ENCODE measurements at regions not wholly inside any gene's neighbourhood (a gene's known extent, or its start where the extent isn't known, plus 50 kb on each side); places are given as distances from the start of the nearest gene placed in this dataset.

DNA sequence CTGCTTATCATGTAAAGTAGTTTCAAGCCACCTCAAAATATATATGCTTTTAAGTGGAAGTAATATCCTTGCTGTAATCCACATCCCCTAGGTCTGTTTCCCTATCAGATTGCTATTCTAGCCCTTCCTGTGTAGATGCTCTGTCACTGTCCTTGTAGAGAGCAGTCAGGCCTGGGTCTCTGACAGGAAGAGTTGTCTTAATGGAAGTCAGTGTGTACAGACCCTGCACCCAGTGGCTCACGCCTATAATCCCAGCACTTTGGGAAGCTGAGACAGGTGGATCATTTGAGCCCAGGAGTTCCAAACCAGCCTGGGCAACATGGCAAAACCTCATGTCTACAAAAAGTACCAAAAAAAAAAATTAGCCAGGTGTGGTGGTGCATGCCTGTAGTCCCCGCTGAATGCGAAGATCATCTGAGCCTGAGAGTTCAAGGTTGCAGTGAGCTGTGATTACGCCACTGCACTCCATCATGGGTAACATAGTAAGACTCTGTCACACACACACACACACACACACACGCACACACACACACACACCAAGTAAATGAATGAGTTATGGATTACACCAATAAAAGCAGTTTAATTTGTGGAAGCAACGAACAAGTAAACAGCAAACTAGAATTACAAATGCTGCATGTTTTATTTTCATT lies 70.2 kb upstream of the DSC1 start:
- H3K36me3 ChIP-seq = no peaks in the 10 kb centered on the region
- TF ChIP-seq, protein P1, sequence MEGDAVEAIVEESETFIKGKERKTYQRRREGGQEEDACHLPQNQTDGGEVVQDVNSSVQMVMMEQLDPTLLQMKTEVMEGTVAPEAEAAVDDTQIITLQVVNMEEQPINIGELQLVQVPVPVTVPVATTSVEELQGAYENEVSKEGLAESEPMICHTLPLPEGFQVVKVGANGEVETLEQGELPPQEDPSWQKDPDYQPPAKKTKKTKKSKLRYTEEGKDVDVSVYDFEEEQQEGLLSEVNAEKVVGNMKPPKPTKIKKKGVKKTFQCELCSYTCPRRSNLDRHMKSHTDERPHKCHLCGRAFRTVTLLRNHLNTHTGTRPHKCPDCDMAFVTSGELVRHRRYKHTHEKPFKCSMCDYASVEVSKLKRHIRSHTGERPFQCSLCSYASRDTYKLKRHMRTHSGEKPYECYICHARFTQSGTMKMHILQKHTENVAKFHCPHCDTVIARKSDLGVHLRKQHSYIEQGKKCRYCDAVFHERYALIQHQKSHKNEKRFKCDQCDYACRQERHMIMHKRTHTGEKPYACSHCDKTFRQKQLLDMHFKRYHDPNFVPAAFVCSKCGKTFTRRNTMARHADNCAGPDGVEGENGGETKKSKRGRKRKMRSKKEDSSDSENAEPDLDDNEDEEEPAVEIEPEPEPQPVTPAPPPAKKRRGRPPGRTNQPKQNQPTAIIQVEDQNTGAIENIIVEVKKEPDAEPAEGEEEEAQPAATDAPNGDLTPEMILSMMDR (IDR thresholded peaks at IDR 0.05; ENCODE audit: borderline replicate concordance) = no peak
- H3K4me1 ChIP-seq = peaks cover 21% of the 10 kb centered on the region
- DNase-seq = no peak
- no peak overlapping the region for H3K4me3 ChIP-seq
- peak overlapping the region; percentile 84 for H3K27ac ChIP-seq (replicated peaks)
- intact Hi-C loops (cut with micrococcal nuclease) = no loop called here
- no peaks in the 10 kb centered on the region for H3K27me3 ChIP-seq (ENCODE audit: low read depth)
- no peaks in the 10 kb centered on the region for H3K9me3 ChIP-seq (replicated peaks)

GRCh38 chr18:31233621-31234275 lies 71.1 kb upstream of the DSC1 start:
- Histone ChIP-seq H3K4me1 (peaks cover 18% of the 10 kb centered on the region), H3K4me3 (no peak overlapping the region), H3K9me3 (replicated peaks) (no peaks in the 10 kb centered on the region), H3K27ac (replicated peaks) (peak overlapping the region; percentile 84), H3K36me3 (no peaks in the 10 kb centered on the region), H3K27me3 (ENCODE audit: low read depth) (no peaks in the 10 kb centered on the region)
- TF ChIP-seq, protein P1 (IDR thresholded peaks at IDR 0.05; ENCODE audit: borderline replicate concordance) = no peak
- intact Hi-C loops (cut with micrococcal nuclease) = no loop called here
- no peak for DNase-seq

DNA sequence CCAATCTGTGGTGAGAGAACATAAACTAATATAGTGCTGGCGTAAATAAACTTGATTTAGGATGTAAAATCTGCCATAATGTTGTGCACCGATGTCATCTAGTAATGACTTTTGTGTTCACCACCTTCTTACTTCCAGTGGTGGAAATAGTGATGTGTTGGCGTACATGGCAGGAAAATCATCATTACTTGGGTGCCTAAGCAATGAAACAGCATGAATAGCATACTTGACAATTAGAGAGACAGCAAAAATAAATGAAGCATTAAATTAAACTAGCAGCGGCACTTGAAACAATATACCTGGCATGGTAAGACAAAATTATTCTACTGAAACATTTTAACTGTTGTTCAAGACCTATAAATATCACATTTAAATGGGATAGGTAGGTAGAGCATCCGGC lies 73.2 kb upstream of the DSC1 start:
- TF ChIP-seq, protein P1 (IDR thresholded peaks at IDR 0.05; ENCODE audit: borderline replicate concordance) = no peak
- Histone ChIP-seq H3K9me3 (replicated peaks) (no peaks in the 10 kb centered on the region), H3K27me3 (ENCODE audit: low read depth) (no peaks in the 10 kb centered on the region), H3K36me3 (no peaks in the 10 kb centered on the region), H3K4me3 (no peak overlapping the region), H3K27ac (replicated peaks) (no peak overlapping the region), H3K4me1 (peaks cover 18% of the 10 kb centered on the region)
- no peak for DNase-seq
- intact Hi-C loops (cut with micrococcal nuclease) = no loop called here

DNA sequence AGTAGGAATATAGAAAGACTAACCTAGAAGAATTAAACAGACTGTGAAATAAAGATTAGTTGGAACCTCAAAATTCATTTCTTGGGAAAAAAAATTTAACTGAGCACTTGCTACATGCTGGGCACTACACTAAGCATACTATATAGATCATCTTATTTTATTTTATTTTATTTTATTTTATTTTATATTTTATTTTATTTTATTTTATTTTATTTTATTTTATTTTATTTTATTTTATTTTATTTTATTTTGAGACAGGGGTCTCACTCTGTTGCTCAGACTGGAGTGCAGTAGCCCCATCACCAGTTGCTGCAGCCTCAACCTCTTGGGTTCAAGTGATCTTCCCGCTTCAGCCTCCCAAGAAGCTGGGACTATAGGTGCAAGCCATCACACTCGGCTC lies 74.5 kb upstream of the DSC1 start:
- Histone ChIP-seq H3K27ac (replicated peaks) (no peak overlapping the region), H3K4me1 (peaks cover 22% of the 10 kb centered on the region), H3K27me3 (ENCODE audit: low read depth) (no peaks in the 10 kb centered on the region), H3K4me3 (no peak overlapping the region), H3K36me3 (no peaks in the 10 kb centered on the region), H3K9me3 (replicated peaks) (no peaks in the 10 kb centered on the region)
- intact Hi-C loops (cut with micrococcal nuclease) = no loop called here
- TF ChIP-seq, protein P1 (IDR thresholded peaks at IDR 0.05; ENCODE audit: borderline replicate concordance) = no peak
- no peak for DNase-seq

DNA sequence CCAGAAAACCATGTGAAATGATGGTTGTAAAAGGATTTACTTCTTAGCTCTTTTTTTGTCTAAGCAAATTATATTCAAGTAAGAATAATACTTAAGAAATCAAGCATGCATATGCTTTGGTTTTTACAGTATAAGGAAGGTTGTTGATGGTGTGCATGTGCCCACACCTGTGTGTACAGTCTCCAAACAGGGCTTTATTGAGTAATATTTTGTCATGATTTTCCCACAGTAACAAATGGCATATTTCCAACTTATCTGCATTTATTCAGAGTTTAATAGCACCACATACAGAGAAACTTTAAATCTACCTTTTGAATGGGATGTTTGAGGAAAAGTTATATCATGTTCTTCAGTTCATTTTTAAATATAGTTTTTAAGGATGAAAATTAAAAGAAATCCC lies 76.5 kb upstream of the DSG1 start:
- no peak for DNase-seq
- Histone ChIP-seq H3K4me3 (no peak overlapping the region), H3K27me3 (ENCODE audit: low read depth) (no peaks in the 10 kb centered on the region), H3K27ac (replicated peaks) (no peak overlapping the region), H3K36me3 (no peaks in the 10 kb centered on the region), H3K4me1 (peaks cover 46% of the 10 kb centered on the region), H3K9me3 (replicated peaks) (no peaks in the 10 kb centered on the region)
- intact Hi-C loops (cut with micrococcal nuclease) = no loop called here
- TF ChIP-seq, protein P1 (IDR thresholded peaks at IDR 0.05; ENCODE audit: borderline replicate concordance) = no peak
